ENCODE measurements at regions not wholly inside any gene's neighbourhood (a gene's known extent, or its start where the extent isn't known, plus 50 kb on each side); places are given as distances from the start of the nearest gene placed in this dataset.

DNA sequence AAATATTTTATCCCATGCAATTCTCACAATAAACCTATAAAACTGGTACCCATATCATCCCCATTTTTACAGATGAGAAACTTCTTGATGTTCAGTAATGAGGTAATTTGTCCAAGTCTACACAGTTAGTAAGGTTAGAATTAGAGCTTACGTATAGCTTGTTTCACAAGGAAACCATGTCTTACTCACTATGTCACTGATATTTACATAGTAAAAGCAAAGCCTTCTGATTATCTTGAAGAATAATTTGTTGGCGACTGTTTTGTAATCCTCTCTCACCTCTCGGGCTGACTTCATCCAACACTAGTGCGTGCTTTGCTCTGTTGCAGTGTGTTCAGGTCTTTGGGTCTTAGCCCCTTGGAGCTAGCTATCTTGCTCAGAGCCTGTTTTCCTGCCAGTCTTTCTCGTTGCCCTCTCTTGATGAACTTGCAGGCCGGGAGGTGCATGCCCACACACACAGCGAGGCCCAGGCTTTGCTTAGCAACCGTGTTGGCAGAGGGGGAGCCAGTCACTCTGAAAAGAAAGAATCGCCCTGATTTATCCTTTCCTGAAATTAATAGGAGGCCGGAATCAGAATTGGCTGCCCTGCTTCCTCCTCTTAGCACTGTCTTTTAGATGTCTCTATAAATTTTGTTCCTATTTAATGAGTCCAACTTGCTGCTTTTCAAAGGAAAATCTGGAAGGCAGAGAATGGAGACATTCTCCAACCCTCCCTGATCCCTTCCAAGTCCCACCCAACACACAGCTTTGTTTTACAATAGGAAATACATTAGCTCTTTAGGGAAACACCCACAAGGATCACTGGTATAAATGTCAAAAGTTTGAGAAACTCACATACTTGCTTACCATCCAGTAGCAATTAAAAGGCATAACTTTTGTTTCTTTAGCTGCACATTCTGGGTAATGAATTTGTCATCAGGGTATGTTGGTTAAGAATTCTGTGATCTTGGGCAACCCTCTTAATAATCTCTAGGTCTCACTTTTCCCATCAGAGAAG, 97.6 kb upstream of the SEC11C start:
- no peaks in the 10 kb centered on the region for H3K27me3 ChIP-seq
- 24 to 34% (median 28%) methylated on average over 10 of the region's 10 CpGs for WGBS, 5 donors

DNA sequence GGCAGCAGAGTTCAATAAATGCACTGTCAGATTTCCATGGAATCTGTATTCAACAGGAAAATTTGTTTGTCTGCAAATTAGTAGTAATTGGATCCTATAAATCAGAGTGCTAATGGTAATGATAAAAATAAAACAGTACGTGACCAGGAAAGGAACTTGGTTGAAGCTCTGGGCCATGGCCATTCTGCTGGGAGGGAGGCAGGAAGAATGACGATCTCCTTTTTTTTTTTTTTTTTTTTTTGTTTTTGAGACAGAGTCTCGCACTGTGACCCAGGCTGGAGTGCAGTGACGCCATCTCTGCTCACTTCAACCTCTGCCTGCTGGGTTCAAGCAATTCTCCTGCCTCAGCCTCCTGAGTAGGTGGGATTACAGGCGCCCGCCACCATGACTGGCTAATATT, 94.8 kb upstream of the SEC11C start:
- H3K27ac ChIP-seq: no peak overlapping the region
- H3K9me3 ChIP-seq: no peaks in the 10 kb centered on the region
- 86 to 94% (median 89%) methylated on average over 6 of the region's 6 CpGs for WGBS, 5 donors
- intact Hi-C loops (cut with DNase I; ENCODE audit: low total_unique reads): no loop called here
- H3K27me3 ChIP-seq: no peaks in the 10 kb centered on the region
- no peaks in the 10 kb centered on the region for H3K36me3 ChIP-seq
- TF ChIP-seq POLR2AphosphoS5 (IDR thresholded peaks at IDR 0.05) (no peak), POLR2A (IDR thresholded peaks at IDR 0.05) (no peak), CTCF (IDR thresholded peaks at IDR 0.05) (no peak), EP300 (IDR thresholded peaks at IDR 0.05) (no peak)
- peaks cover 5 to 9% (median 7%) of the 10 kb centered on the region in 4 donors for H3K4me1 ChIP-seq
- H3K4me3 ChIP-seq: no peak overlapping the region
- no peak for DNase-seq

More for the DNA sequence above, 97.6 kb upstream of the SEC11C start:
- H3K36me3 ChIP-seq: no peaks in the 10 kb centered on the region
- H3K9me3 ChIP-seq: no peaks in the 10 kb centered on the region
- H3K4me3 ChIP-seq: no peak overlapping the region
- intact Hi-C loops (cut with DNase I; ENCODE audit: low total_unique reads): no loop called here
- TF ChIP-seq POLR2A (IDR thresholded peaks at IDR 0.05): no peak
- no peak for TF ChIP-seq POLR2AphosphoS5 (IDR thresholded peaks at IDR 0.05)
- no peak for TF ChIP-seq EP300 (IDR thresholded peaks at IDR 0.05)
- DNase-seq: peak in 1 of 2 donors; percentile 70
- peaks cover 5 to 9% (median 7%) of the 10 kb centered on the region in 4 donors for H3K4me1 ChIP-seq
- peak overlapping the region in 2 of 5 donors; percentile 7 to 17 for H3K27ac ChIP-seq

DNA sequence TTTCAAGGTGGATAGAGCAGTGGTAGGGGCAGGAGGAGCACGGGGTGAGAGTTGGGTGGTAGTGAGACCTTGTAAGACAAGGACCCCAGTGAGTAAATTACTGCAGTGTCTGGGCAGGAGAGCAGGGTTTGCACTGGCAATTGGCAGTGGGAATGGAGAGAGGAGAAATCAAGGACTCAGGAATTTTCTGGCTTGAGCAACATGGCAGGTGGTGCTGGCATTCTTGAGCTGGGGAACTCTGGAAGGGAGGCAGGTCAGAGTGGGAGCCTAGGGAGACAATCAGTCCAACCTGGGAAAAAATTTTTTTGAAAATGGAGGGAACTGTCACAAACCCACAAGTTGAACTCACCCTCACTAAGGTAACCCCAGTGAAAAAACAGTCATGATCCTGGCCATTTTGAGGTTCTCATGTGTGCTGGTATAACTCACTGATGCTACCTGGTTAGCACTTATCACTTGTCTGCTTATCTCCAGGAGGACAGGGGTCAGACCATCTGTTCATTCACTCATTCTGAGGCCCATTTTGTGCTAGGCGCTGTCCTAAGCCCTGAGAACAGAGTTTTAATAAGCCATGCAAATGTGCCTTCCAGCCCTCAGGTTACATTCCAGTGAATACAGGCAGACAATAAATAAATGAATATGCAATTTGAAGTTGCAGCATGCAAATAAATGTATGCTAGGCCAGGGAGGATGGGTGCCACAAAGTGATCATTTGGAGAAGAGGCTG, 92.2 kb upstream of the SEC11C start:
- intact Hi-C loops (cut with DNase I; ENCODE audit: low total_unique reads): no loop called here
- DNase-seq: no peak
- Histone ChIP-seq H3K36me3 (no peaks in the 10 kb centered on the region), H3K27me3 (no peaks in the 10 kb centered on the region), H3K4me3 (no peak overlapping the region), H3K27ac (no peak overlapping the region), H3K9me3 (no peaks in the 10 kb centered on the region), H3K4me1 (peaks cover 0 to 3% (median under 1%) of the 10 kb centered on the region in 4 donors)
- TF ChIP-seq POLR2AphosphoS5 (IDR thresholded peaks at IDR 0.05) (no peak), CTCF (IDR thresholded peaks at IDR 0.05) (no peak), POLR2A (IDR thresholded peaks at IDR 0.05) (no peak), EP300 (IDR thresholded peaks at IDR 0.05) (no peak)
- 86 to 95% (median 91%) methylated on average over 2 of the region's 2 CpGs for WGBS, 5 donors

GRCh38 chr18:59048048-59048363, 91.7 kb upstream of the SEC11C start:
- no peak for TF ChIP-seq POLR2A (IDR thresholded peaks at IDR 0.05)
- no peak for TF ChIP-seq EP300 (IDR thresholded peaks at IDR 0.05)
- TF ChIP-seq CTCF (IDR thresholded peaks at IDR 0.05): no peak
- TF ChIP-seq POLR2AphosphoS5 (IDR thresholded peaks at IDR 0.05): no peak
- intact Hi-C loops (cut with DNase I; ENCODE audit: low total_unique reads): no loop called here
- Histone ChIP-seq H3K9me3 (no peaks in the 10 kb centered on the region), H3K27ac (no peak overlapping the region), H3K36me3 (no peaks in the 10 kb centered on the region), H3K27me3 (no peaks in the 10 kb centered on the region), H3K4me3 (no peak overlapping the region), H3K4me1 (peaks cover 0 to 5% (median 1%) of the 10 kb centered on the region in 4 donors)
- 82 to 87% (median 86%) methylated on average over 9 of the region's 9 CpGs for WGBS, 5 donors
- no peak for DNase-seq

Data from stomach (tissue), 8 donors.